ENCODE measurements at regions not wholly inside any gene's neighbourhood (a gene's known extent, or its start where the extent isn't known, plus 50 kb on each side); places are given as distances from the start of the nearest gene placed in this dataset.

- no peak for TF ChIP-seq CTCF (IDR thresholded peaks at IDR 0.05)
- H3K36me3 Mint-ChIP-seq (ENCODE audit: unreplicated experiment) = no peaks in the 10 kb centered on the region
- no peaks in the 10 kb centered on the region for H3K9me3 Mint-ChIP-seq (ENCODE audit: unreplicated experiment)
- no peaks in the 10 kb centered on the region for H3K27me3 Mint-ChIP-seq (ENCODE audit: unreplicated experiment)
- no peak overlapping the region for H3K27ac Mint-ChIP-seq (ENCODE audit: unreplicated experiment)
- H3K4me1 Mint-ChIP-seq (ENCODE audit: unreplicated experiment) = peaks cover 16% of the 10 kb centered on the region
- no peak overlapping the region for H3K4me3 Mint-ChIP-seq (ENCODE audit: unreplicated experiment)
- no peak for DNase-seq (ENCODE audit: extremely low spot score, unreplicated experiment)
These were observed 73.1 kb upstream of the PELI1 start for GRCh38 chr2:64217198-64217869.

- Mint-ChIP-seq H3K9me3 (ENCODE audit: unreplicated experiment) (no peaks in the 10 kb centered on the region), H3K4me3 (ENCODE audit: unreplicated experiment) (no peak overlapping the region), H3K36me3 (ENCODE audit: unreplicated experiment) (no peaks in the 10 kb centered on the region), H3K27me3 (ENCODE audit: unreplicated experiment) (no peaks in the 10 kb centered on the region), H3K27ac (ENCODE audit: unreplicated experiment) (no peak overlapping the region), H3K4me1 (ENCODE audit: unreplicated experiment) (peaks cover 21% of the 10 kb centered on the region)
- TF ChIP-seq CTCF (IDR thresholded peaks at IDR 0.05) = no peak
- no peak for DNase-seq (ENCODE audit: extremely low spot score, unreplicated experiment)
These were observed 74.0 kb upstream of the PELI1 start for GRCh38 chr2:64218137-64218802.

GRCh38 chr2:64219149-64219548 lies 74.9 kb upstream of the PELI1 start:
- Mint-ChIP-seq H3K4me1 (ENCODE audit: unreplicated experiment) (peaks cover 16% of the 10 kb centered on the region), H3K27me3 (ENCODE audit: unreplicated experiment) (no peaks in the 10 kb centered on the region), H3K4me3 (ENCODE audit: unreplicated experiment) (no peak overlapping the region), H3K36me3 (ENCODE audit: unreplicated experiment) (no peaks in the 10 kb centered on the region), H3K9me3 (ENCODE audit: unreplicated experiment) (no peaks in the 10 kb centered on the region), H3K27ac (ENCODE audit: unreplicated experiment) (no peak overlapping the region)
- no peak for TF ChIP-seq CTCF (IDR thresholded peaks at IDR 0.05)
- DNase-seq (ENCODE audit: extremely low spot score, unreplicated experiment) = no peak

- Mint-ChIP-seq H3K4me1 (ENCODE audit: unreplicated experiment) (peaks cover 10% of the 10 kb centered on the region), H3K27ac (ENCODE audit: unreplicated experiment) (no peak overlapping the region), H3K36me3 (ENCODE audit: unreplicated experiment) (no peaks in the 10 kb centered on the region), H3K4me3 (ENCODE audit: unreplicated experiment) (no peak overlapping the region), H3K9me3 (ENCODE audit: unreplicated experiment) (no peaks in the 10 kb centered on the region), H3K27me3 (ENCODE audit: unreplicated experiment) (no peaks in the 10 kb centered on the region)
- DNase-seq (ENCODE audit: extremely low spot score, unreplicated experiment) = no peak
- TF ChIP-seq CTCF (IDR thresholded peaks at IDR 0.05) = no peak
These were observed 76.0 kb upstream of the PELI1 start for GRCh38 chr2:64220265-64220664.

GRCh38 chr2:64220894-64221617 lies 76.8 kb upstream of the PELI1 start:
- no peak for DNase-seq (ENCODE audit: extremely low spot score, unreplicated experiment)
- peaks cover 10% of the 10 kb centered on the region for H3K4me1 Mint-ChIP-seq (ENCODE audit: unreplicated experiment)
- no peak overlapping the region for H3K27ac Mint-ChIP-seq (ENCODE audit: unreplicated experiment)

More at GRCh38 chr2:64220894-64221617, 76.8 kb upstream of the PELI1 start:
- no peaks in the 10 kb centered on the region for H3K36me3 Mint-ChIP-seq (ENCODE audit: unreplicated experiment)
- no peak for TF ChIP-seq CTCF (IDR thresholded peaks at IDR 0.05)
- no peaks in the 10 kb centered on the region for H3K27me3 Mint-ChIP-seq (ENCODE audit: unreplicated experiment)
- H3K9me3 Mint-ChIP-seq (ENCODE audit: unreplicated experiment) = no peaks in the 10 kb centered on the region
- no peak overlapping the region for H3K4me3 Mint-ChIP-seq (ENCODE audit: unreplicated experiment)
